Kidney epithelial cell (primary cell): ENCODE measurements at regions not wholly inside any gene's neighbourhood (a gene's known extent, or its start where the extent isn't known, plus 50 kb on each side); places are given as distances from the start of the nearest gene placed in this dataset.

Source experiments
- DNase-seq: peaks from one replicate; pipeline ENCODE4 v3.0.0-alpha.2; 2010; ENCODE audit warnings: low read depth
- H3K27me3 ChIP-seq: 2 replicates; pipeline ENCODE4 v1.6.0; 2011; ENCODE audit warnings: low read length; ENCODE audit not compliant: control insufficient read depth, insufficient read depth
- H3K36me3 ChIP-seq: 2 replicates; pipeline ENCODE4 v1.5.1; 2011; ENCODE audit warnings: low read length; ENCODE audit not compliant: control insufficient read depth, insufficient read depth
- H3K4me3 ChIP-seq: 2 replicates; pipeline ENCODE4 v1.5.1; 2011; ENCODE audit warnings: low read depth, mild to moderate bottlenecking, control low read depth, low read length
- TF ChIP-seq, protein P1 (sequence below): IDR thresholded peaks from 2 replicates; pipeline ENCODE4 v1.5.1; 2011; ENCODE audit warnings: mild to moderate bottlenecking, moderate library complexity, low read length, control low read depth, inconsistent platforms; ENCODE audit not compliant: insufficient read depth, poor library complexity, severe bottlenecking

DNA sequence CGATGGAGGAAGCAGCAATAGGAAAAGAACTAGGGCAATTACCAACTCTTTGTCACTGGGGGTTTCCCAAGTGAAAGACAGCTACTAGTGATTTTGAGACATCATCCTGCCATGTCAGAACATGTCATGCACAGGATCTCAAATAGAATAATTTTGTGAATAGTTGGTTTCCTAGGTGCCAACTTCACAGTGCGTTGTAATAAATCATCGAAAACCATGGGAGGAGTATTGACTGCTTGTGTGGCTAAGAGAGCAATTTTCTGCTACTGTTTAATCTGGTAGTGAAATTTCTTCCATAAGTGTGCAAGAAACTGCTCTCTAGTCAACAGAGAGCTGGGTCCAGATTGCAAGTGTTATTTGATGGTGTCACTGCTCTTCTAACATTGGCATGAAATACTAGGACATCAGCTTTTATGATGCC, 168.6 kb downstream of the NNT start:
- no peaks in the 10 kb centered on the region for H3K36me3 ChIP-seq
- TF ChIP-seq, protein P1, sequence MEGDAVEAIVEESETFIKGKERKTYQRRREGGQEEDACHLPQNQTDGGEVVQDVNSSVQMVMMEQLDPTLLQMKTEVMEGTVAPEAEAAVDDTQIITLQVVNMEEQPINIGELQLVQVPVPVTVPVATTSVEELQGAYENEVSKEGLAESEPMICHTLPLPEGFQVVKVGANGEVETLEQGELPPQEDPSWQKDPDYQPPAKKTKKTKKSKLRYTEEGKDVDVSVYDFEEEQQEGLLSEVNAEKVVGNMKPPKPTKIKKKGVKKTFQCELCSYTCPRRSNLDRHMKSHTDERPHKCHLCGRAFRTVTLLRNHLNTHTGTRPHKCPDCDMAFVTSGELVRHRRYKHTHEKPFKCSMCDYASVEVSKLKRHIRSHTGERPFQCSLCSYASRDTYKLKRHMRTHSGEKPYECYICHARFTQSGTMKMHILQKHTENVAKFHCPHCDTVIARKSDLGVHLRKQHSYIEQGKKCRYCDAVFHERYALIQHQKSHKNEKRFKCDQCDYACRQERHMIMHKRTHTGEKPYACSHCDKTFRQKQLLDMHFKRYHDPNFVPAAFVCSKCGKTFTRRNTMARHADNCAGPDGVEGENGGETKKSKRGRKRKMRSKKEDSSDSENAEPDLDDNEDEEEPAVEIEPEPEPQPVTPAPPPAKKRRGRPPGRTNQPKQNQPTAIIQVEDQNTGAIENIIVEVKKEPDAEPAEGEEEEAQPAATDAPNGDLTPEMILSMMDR: no peak
- no peak for DNase-seq
- no peak overlapping the region for H3K4me3 ChIP-seq
- no peaks in the 10 kb centered on the region for H3K27me3 ChIP-seq

DNA sequence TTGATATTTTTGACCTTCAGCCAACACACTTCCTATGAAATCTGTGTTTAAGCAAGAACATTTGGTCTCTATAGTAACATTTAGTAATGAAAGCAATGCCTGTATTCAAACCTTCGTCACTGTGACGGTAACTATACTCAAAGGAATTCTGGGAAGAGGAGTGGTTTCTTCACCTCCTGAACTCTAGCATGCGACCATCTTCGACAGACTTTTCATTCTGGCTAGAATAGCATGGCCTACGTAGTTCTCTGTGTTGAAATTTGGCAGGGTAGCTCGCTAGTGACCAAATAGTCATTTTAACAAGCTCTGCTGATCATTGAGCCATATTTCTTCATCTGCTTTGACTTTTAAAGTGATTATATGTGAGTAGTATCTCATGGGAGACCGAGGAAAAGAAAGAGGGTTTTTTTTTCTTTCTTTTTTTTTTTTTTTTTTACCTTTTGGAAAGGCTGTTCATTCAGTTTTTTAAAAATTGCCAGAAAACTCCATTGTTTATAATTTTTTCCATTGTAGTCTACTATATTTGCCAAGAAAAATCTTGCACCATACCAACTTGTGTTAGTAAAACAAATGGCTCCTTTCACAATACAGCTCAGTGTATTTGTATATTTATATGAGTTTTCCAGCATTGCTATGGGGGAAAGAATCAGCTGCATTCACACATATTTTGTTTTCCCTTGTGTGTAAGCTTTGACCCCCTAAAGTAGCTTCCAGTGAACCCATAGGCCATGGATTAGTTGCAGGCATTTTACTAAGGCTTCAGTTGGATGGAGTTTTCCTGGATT, 166.8 kb downstream of the NNT start:
- H3K36me3 ChIP-seq: no peaks in the 10 kb centered on the region
- no peaks in the 10 kb centered on the region for H3K27me3 ChIP-seq
- H3K4me3 ChIP-seq: no peak overlapping the region
- DNase-seq: no peak
- TF ChIP-seq, protein P1: no peak
